ENCODE measurements at regions not wholly inside any gene's neighbourhood (a gene's known extent, or its start where the extent isn't known, plus 50 kb on each side); places are given as distances from the start of the nearest gene placed in this dataset.
"Not testable (repeated sequence)": the region's sequence is repeated elsewhere in the genome, so short reads cannot be mapped to it uniquely, and the experiment has no call there.

GRCh38 chr22:48624401-48624800 lies 1203.3 kb downstream of the BRD1 start:
- H3K9me3 ChIP-seq = no peaks in the 10 kb centered on the region

GRCh38 chr22:48622891-48623545 lies 1204.7 kb downstream of the BRD1 start:
- no peak overlapping the region for H3K27ac ChIP-seq
- DNase-seq = no peak
- TF ChIP-seq POLR2A (IDR thresholded peaks at IDR 0.05) (no peak), POLR2AphosphoS5 (IDR thresholded peaks at IDR 0.05) (no peak), CTCF (IDR thresholded peaks at IDR 0.05 in 8 of 11, conservative IDR thresholded peaks at IDR 0.05 in 3 of 11) (no peak)
- H3K4me1 ChIP-seq = no peaks in the 10 kb centered on the region
- H3K36me3 ChIP-seq = no peaks in the 10 kb centered on the region
- peaks cover 0 to 18% (median 0%) of the 10 kb centered on the region in 7 donors for H3K27me3 ChIP-seq (replicated peaks in 1 of 7)
- H3K4me3 ChIP-seq = no peak overlapping the region
- no peaks in the 10 kb centered on the region for H3K9me3 ChIP-seq
- 89 to 92% (median 91%) methylated on average over 23 to 55 of the region's 55 CpGs for WGBS, 5 donors
- intact Hi-C loops (cut with DNase I; ENCODE audit: low total_unique reads) = no loop called here

More at GRCh38 chr22:48624401-48624800, 1203.3 kb downstream of the BRD1 start:
- H3K4me1 ChIP-seq = no peaks in the 10 kb centered on the region
- H3K27me3 ChIP-seq (replicated peaks in 1 of 7) = peaks cover 0 to 32% (median 0%) of the 10 kb centered on the region in 7 donors
- intact Hi-C loops (cut with DNase I; ENCODE audit: low total_unique reads) = no loop called here
- no peak for DNase-seq
- H3K36me3 ChIP-seq = no peaks in the 10 kb centered on the region
- H3K4me3 ChIP-seq = no peak overlapping the region
- H3K27ac ChIP-seq = no peak overlapping the region
- 75 to 89% (median 86%) methylated on average over 13 of the region's 13 CpGs for WGBS, 5 donors
- TF ChIP-seq CTCF (IDR thresholded peaks at IDR 0.05 in 8 of 11, conservative IDR thresholded peaks at IDR 0.05 in 3 of 11) (no peak), POLR2AphosphoS5 (IDR thresholded peaks at IDR 0.05) (no peak), POLR2A (IDR thresholded peaks at IDR 0.05) (no peak)

- Histone ChIP-seq H3K36me3 (no peaks in the 10 kb centered on the region), H3K4me3 (no peak overlapping the region), H3K4me1 (no peaks in the 10 kb centered on the region), H3K27me3 (replicated peaks in 1 of 7) (peaks cover 0 to 5% (median 0%) of the 10 kb centered on the region in 7 donors), H3K27ac (no peak overlapping the region), H3K9me3 (no peaks in the 10 kb centered on the region)
- no peak for DNase-seq
- intact Hi-C loops (cut with DNase I; ENCODE audit: low total_unique reads) = no loop called here
- TF ChIP-seq CTCF (IDR thresholded peaks at IDR 0.05 in 8 of 11, conservative IDR thresholded peaks at IDR 0.05 in 3 of 11) = no peak
- no peak for TF ChIP-seq POLR2AphosphoS5 (IDR thresholded peaks at IDR 0.05)
- no peak for TF ChIP-seq POLR2A (IDR thresholded peaks at IDR 0.05)
These were observed 1206.6 kb downstream of the BRD1 start for GRCh38 chr22:48621085-48621484.

GRCh38 chr22:48620460-48620859 lies 1207.2 kb downstream of the BRD1 start:
- 77 to 91% (median 86%) methylated on average over 2 of the region's 2 CpGs for WGBS, 5 donors
- intact Hi-C loops (cut with DNase I; ENCODE audit: low total_unique reads) = not testable (repeated sequence)

More at GRCh38 chr22:48620460-48620859, 1207.2 kb downstream of the BRD1 start:
- DNase-seq; H3K9me3 ChIP-seq; H3K27me3 ChIP-seq (replicated peaks in 1 of 7); H3K4me3 ChIP-seq; H3K36me3 ChIP-seq; H3K4me1 ChIP-seq; H3K27ac ChIP-seq: not testable (repeated sequence)

Measured in spleen (tissue), 11 donors.